ENCODE measurements at regions not wholly inside any gene's neighbourhood (a gene's known extent, or its start where the extent isn't known, plus 50 kb on each side); places are given as distances from the start of the nearest gene placed in this dataset.

- no peak for TF ChIP-seq CTCF (conservative IDR thresholded peaks at IDR 0.05 in 1 of 2, IDR thresholded peaks at IDR 0.05 in 1 of 2; ENCODE audit: extremely low read depth in 1 of 2, insufficient read depth in 1 of 2, low read depth in 1 of 2, low read length in 2 of 2)
- no peak for TF ChIP-seq EZH2 (IDR thresholded peaks at IDR 0.05; ENCODE audit: borderline replicate concordance, low read length)
Observed at GRCh38 chr3:25120665-25121064, 307.4 kb upstream of the RARB start.

Data from mammary epithelial cell (primary cell).